Gastroesophageal sphincter (tissue), 3 donors: ENCODE measurements at regions not wholly inside any gene's neighbourhood (a gene's known extent, or its start where the extent isn't known, plus 50 kb on each side); places are given as distances from the start of the nearest gene placed in this dataset.

Experiments used
- EP300 ChIP-seq: sonication (generic); formaldehyde crosslinking; IDR thresholded peaks from one replicate; pipeline ENCODE4 v1.6.1; 2017; ENCODE audit warnings: antibody characterized with exemption, mild to moderate bottlenecking
- POLR2A ChIP-seq, 2 donors: fragments of 450-650 bp; IDR thresholded peaks; one replicate each; pipeline ENCODE4 v1.6.1; 2017; ENCODE audit warnings: antibody characterized with exemption in 2 of 2, mild to moderate bottlenecking in 2 of 2, moderate library complexity in 1 of 2
- POLR2AphosphoS5 ChIP-seq: sonication (generic); formaldehyde crosslinking; IDR thresholded peaks from one replicate; pipeline ENCODE4 v1.6.1; 2017; ENCODE audit warnings: antibody characterized with exemption
- TF ChIP-seq, protein P1 (sequence below), 4 experiments: fragments of 200-600 bp in 2 of 4; fragments of 450-650 bp in 2 of 4; sonication (generic) in 1 of 4; IDR thresholded peaks; one replicate each; pipeline ENCODE4 v1.5.1; 2017 to 2019; ENCODE audit warnings: antibody characterized with exemption in 4 of 4, mild to moderate bottlenecking in 2 of 4, moderate library complexity in 2 of 4

GRCh38 chr14:84129007-84129406 lies 1400.9 kb upstream of the FLRT2 start:
- TF ChIP-seq EP300 (no peak), POLR2A (IDR thresholded peaks at IDR 0.05) (no peak), POLR2AphosphoS5 (no peak)
- TF ChIP-seq, protein P1, sequence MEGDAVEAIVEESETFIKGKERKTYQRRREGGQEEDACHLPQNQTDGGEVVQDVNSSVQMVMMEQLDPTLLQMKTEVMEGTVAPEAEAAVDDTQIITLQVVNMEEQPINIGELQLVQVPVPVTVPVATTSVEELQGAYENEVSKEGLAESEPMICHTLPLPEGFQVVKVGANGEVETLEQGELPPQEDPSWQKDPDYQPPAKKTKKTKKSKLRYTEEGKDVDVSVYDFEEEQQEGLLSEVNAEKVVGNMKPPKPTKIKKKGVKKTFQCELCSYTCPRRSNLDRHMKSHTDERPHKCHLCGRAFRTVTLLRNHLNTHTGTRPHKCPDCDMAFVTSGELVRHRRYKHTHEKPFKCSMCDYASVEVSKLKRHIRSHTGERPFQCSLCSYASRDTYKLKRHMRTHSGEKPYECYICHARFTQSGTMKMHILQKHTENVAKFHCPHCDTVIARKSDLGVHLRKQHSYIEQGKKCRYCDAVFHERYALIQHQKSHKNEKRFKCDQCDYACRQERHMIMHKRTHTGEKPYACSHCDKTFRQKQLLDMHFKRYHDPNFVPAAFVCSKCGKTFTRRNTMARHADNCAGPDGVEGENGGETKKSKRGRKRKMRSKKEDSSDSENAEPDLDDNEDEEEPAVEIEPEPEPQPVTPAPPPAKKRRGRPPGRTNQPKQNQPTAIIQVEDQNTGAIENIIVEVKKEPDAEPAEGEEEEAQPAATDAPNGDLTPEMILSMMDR (IDR thresholded peaks at IDR 0.05): no peak
